ENCODE measurements at regions not wholly inside any gene's neighbourhood (a gene's known extent, or its start where the extent isn't known, plus 50 kb on each side); places are given as distances from the start of the nearest gene placed in this dataset.

DNA sequence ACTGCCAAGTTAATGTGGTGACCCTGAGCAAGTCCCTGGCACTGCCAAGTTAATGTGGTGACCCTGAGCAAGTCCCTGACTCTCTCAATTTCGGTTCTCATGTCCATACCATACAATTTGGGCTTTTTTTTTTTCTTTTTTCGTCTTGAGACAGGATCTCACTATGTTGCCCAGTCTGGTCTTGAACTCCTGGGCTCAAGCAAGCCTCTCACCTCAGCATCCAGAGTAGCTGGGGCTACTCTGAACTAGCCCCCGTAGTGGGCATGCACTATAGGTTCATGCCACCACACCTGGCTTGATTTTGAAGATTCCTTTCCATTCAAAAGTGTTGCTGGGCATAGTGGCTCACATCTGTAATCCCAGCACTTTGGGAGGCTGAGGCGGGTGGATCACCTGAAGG is 100.0 kb upstream of the FOXP4 start:
- TF ChIP-seq CHD2 (IDR thresholded peaks at IDR 0.05; ENCODE audit: low read length, partially characterized antibody): no peak
- TF ChIP-seq, protein P1, sequence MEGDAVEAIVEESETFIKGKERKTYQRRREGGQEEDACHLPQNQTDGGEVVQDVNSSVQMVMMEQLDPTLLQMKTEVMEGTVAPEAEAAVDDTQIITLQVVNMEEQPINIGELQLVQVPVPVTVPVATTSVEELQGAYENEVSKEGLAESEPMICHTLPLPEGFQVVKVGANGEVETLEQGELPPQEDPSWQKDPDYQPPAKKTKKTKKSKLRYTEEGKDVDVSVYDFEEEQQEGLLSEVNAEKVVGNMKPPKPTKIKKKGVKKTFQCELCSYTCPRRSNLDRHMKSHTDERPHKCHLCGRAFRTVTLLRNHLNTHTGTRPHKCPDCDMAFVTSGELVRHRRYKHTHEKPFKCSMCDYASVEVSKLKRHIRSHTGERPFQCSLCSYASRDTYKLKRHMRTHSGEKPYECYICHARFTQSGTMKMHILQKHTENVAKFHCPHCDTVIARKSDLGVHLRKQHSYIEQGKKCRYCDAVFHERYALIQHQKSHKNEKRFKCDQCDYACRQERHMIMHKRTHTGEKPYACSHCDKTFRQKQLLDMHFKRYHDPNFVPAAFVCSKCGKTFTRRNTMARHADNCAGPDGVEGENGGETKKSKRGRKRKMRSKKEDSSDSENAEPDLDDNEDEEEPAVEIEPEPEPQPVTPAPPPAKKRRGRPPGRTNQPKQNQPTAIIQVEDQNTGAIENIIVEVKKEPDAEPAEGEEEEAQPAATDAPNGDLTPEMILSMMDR (IDR thresholded peaks at IDR 0.05): no peak

All from SK-N-SH (cell line).